Endothelial cell of umbilical vein (primary cell): ENCODE measurements at regions not wholly inside any gene's neighbourhood (a gene's known extent, or its start where the extent isn't known, plus 50 kb on each side); places are given as distances from the start of the nearest gene placed in this dataset.

Source experiments
- BruUV-seq: library from RNA; stranded (reverse); fragments of 400-500 nt; replicated peaks from 2 replicates; lab custom pipeline; 2021; lab: Mats Ljungman, UMichigan
- CTCF ChIA-PET: fragments of 300-600, 350-600 bp; sonication (Branson Sonifier 250); formaldehyde crosslinking; loops from one replicate; lab custom pipeline; 2021; ENCODE audit warnings: antibody characterized with exemption, inconsistent platforms; lab: Charles Lee
- POLR2A ChIA-PET: fragments of 300-600, 350-600 bp; sonication (Branson Sonifier 250); formaldehyde crosslinking; loops from one replicate; lab custom pipeline; 2021; ENCODE audit warnings: antibody characterized with exemption, inconsistent platforms; lab: Charles Lee
- DNase-seq: peaks from one replicate; pipeline ENCODE4 v3.0.0-alpha.2; 2011; ENCODE audit warnings: low read depth, low spot score
- FAIRE-seq: peaks from 2 replicates; lab custom pipeline; 2011; peaks lifted over from hg19 to GRCh38; lab: Jason Lieb, UNC
- H2AFZ ChIP-seq: 2 replicates; pipeline ENCODE4 v1.6.0; 2012; ENCODE audit warnings: low read depth, low read length, control low read depth, inconsistent platforms
- H3K27ac ChIP-seq: 2 replicates; pipeline ENCODE4 v1.5.1; 2011; ENCODE audit warnings: low read depth, mild to moderate bottlenecking, control low read depth, low read length, moderate library complexity; ENCODE audit not compliant: insufficient read depth
- H3K27me3 ChIP-seq, 2 experiments: 2 replicates each; pipeline versions ENCODE4 v1.6.0 to v1.6.1; 2011; ENCODE audit warnings: low read length in 2 of 2, mixed read lengths in 1 of 2; ENCODE audit not compliant: control insufficient read depth in 2 of 2, insufficient read depth in 2 of 2
- H3K36me3 ChIP-seq, 2 experiments: 2 replicates in 1 of 2; 3 replicates in 1 of 2; pipeline ENCODE4 v1.5.1; 2011; ENCODE audit warnings: low read length in 2 of 2, mild to moderate bottlenecking in 1 of 2, moderate library complexity in 1 of 2; ENCODE audit not compliant: control insufficient read depth in 2 of 2, insufficient read depth in 2 of 2; ENCODE audit errors: extremely low read depth in 1 of 2
- H3K4me1 ChIP-seq: 3 replicates; pipeline ENCODE4 v1.5.1; 2011; ENCODE audit warnings: mild to moderate bottlenecking, low read length; ENCODE audit not compliant: control insufficient read depth, insufficient read depth; ENCODE audit errors: extremely low read depth
- H3K4me2 ChIP-seq: 2 replicates; pipeline ENCODE4 v1.6.1; 2011; ENCODE audit warnings: low read length, control low read depth, mixed read lengths; ENCODE audit not compliant: insufficient read depth
- H3K4me3 ChIP-seq, 3 experiments: fragments of 200-600 bp in 1 of 3; sonication (generic), shearing (Covaris generic) in 1 of 3; replicated peaks in 1 of 3; 2 replicates each; pipeline ENCODE4 v1.5.1; 2011 to 2016; ENCODE audit warnings: control low read depth in 3 of 3, low read length in 3 of 3, mild to moderate bottlenecking in 2 of 3, inconsistent platforms in 1 of 3, low read depth in 1 of 3, moderate library complexity in 1 of 3; ENCODE audit not compliant: insufficient read depth in 1 of 3
- H3K79me2 ChIP-seq: 2 replicates; pipeline ENCODE4 v1.6.0; 2012; ENCODE audit warnings: low read length, inconsistent platforms; ENCODE audit not compliant: control insufficient read depth, insufficient read depth
- H3K9ac ChIP-seq: replicated peaks from 2 replicates; pipeline ENCODE3; 2011; ENCODE audit warnings: low read length, control low read depth; ENCODE audit not compliant: insufficient read depth; ENCODE audit errors: extremely low read depth
- H3K9me1 ChIP-seq: replicated peaks from 3 replicates; pipeline ENCODE4 v1.6.0; 2011; ENCODE audit warnings: mild to moderate bottlenecking, low read length; ENCODE audit not compliant: control insufficient read depth, insufficient read depth; ENCODE audit errors: extremely low read depth
- H3K9me3 ChIP-seq: replicated peaks from 2 replicates; pipeline ENCODE4 v1.5.1; 2012; ENCODE audit warnings: low read length, inconsistent platforms; ENCODE audit not compliant: control insufficient read depth, insufficient read depth
- H4K20me1 ChIP-seq: replicated peaks from 2 replicates; pipeline ENCODE3; 2011; ENCODE audit warnings: mild to moderate bottlenecking, low read length; ENCODE audit not compliant: control insufficient read depth, insufficient read depth; ENCODE audit errors: extremely low read depth
- CTCF ChIP-seq, 2 donors: IDR thresholded peaks; 1 replicate in 1 of 2; 2 replicates in 1 of 2; pipeline ENCODE4 v1.5.1; 2011; ENCODE audit warnings: low read length in 2 of 2, mild to moderate bottlenecking in 2 of 2, moderate library complexity in 2 of 2, control low read depth in 1 of 2, inconsistent platforms in 1 of 2, low read depth in 1 of 2; ENCODE audit not compliant: insufficient read depth in 1 of 2; ENCODE audit errors: extremely low read depth in 1 of 2
- EZH2 ChIP-seq: IDR thresholded peaks from 2 replicates; pipeline ENCODE4 v1.6.1; 2012; ENCODE audit warnings: borderline replicate concordance, low read depth, mild to moderate bottlenecking, moderate library complexity, low read length, inconsistent platforms; ENCODE audit not compliant: severe bottlenecking
- FOS ChIP-seq: IDR thresholded peaks from 2 replicates; pipeline ENCODE4 v1.6.1; 2011; ENCODE audit warnings: mild to moderate bottlenecking, low read length, moderate library complexity, borderline replicate concordance; ENCODE audit not compliant: insufficient read depth
- GATA2 ChIP-seq: IDR thresholded peaks from 2 replicates; pipeline ENCODE4 v1.7.0; 2011; ENCODE audit warnings: low read depth, mild to moderate bottlenecking, moderate library complexity, mixed read lengths, low read length; ENCODE audit not compliant: insufficient read length, insufficient read depth
- JUN ChIP-seq: IDR thresholded peaks from 2 replicates; pipeline ENCODE4 v1.6.1; 2011; ENCODE audit warnings: borderline replicate concordance, low read depth; ENCODE audit not compliant: insufficient read length, insufficient read depth
- MAX ChIP-seq: IDR thresholded peaks from 2 replicates; pipeline ENCODE4 v1.6.1; 2011; ENCODE audit not compliant: insufficient read depth, insufficient read length
- MYC ChIP-seq: IDR thresholded peaks from one replicate; pipeline ENCODE4 v1.6.1; 2011; ENCODE audit warnings: mild to moderate bottlenecking, low read depth, low read length
- POLR2A ChIP-seq: IDR thresholded peaks from 2 replicates; pipeline ENCODE4 v1.6.1; 2012; ENCODE audit warnings: low read depth, mild to moderate bottlenecking, control low read depth, low read length
- POLR2AphosphoS5 ChIP-seq: IDR thresholded peaks from 2 replicates; pipeline ENCODE4 v1.6.1; 2012; ENCODE audit warnings: low read depth, mild to moderate bottlenecking, control low read depth, low read length, moderate library complexity; ENCODE audit not compliant: insufficient read depth
- dilution Hi-C: fragments of 300-500 bp; cut with MboI; formaldehyde crosslinking; loops from one replicate; pipeline ENCODE4 v1.15.0; 2019; ENCODE audit warnings: low sequenced_read_pairs; ENCODE audit not compliant: extremely low pct_ligation_motif_present
- intact Hi-C: fragments of 100-400 bp; cut with micrococcal nuclease; formaldehyde crosslinking; loops from one replicate; pipeline ENCODE4 v1.10.0; 2022

GRCh38 chr2:208620487-208620978 lies 213.9 kb downstream of the PTH2R start:
- Histone ChIP-seq H3K4me2 (no peak overlapping the region), H3K9me3 (peaks cover 2% of the 10 kb centered on the region), H3K9me1 (no peaks in the 10 kb centered on the region), H2AFZ (no peak overlapping the region), H3K4me1 (no peaks in the 10 kb centered on the region), H3K36me3 (no peaks in the 10 kb centered on the region), H3K79me2 (no peaks in the 10 kb centered on the region), H4K20me1 (no peaks in the 10 kb centered on the region), H3K27ac (no peak overlapping the region), H3K27me3 (no peaks in the 10 kb centered on the region), H3K9ac (no peak overlapping the region), H3K4me3 (no peak overlapping the region)
- intact Hi-C loops: no loop called here
- POLR2A ChIA-PET: no interaction called here
- CTCF ChIA-PET: no interaction called here
- FAIRE-seq (no peak), DNase-seq (no peak)
- BruUV-seq: no TSS peak
- TF ChIP-seq MAX (no peak), POLR2A (no peak), JUN (no peak), EZH2 (no peak), MYC (no peak)
- dilution Hi-C loops: no loop called here

DNA sequence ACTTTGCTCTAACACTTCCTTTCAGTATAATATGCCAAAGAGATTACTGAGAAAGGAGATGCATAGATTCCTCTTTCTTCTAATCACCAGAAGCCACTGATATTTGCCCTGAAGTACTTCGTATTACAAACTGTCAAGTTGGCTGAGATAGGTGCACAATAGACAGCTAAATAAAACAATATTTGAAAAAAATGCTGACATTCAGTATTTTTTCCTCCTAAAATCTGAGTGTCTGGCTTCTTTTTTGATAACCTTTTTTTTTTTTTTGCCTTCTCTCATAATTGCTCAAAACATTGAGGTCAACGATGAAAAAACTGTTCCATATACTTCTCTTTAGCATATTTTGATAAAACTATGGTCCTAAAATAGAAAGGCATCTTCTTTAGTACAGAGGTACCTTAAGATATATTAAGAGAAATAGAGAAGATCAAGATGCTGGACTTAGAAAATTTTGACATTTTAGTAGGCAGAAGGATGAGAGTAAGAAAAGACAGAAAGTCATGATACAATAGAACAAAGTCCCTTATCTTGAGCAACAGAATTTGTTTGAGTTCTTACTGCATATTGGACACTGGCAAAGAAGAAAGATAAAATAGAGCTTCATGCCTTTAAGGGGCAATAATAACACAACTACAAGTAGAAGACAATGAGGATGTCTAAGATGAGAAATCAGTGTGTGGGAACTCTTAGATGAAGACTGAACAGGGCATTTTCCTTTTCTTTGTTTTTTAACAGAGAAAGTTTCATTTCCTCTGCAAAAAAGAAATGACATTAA lies 220.7 kb downstream of the PTH2R start:
- Histone ChIP-seq H3K4me3 (no peak overlapping the region), H3K27ac (no peak overlapping the region), H4K20me1 (no peaks in the 10 kb centered on the region), H3K9me1 (no peaks in the 10 kb centered on the region), H3K27me3 (no peaks in the 10 kb centered on the region), H3K36me3 (no peaks in the 10 kb centered on the region), H3K4me1 (no peaks in the 10 kb centered on the region), H3K9me3 (no peaks in the 10 kb centered on the region), H3K79me2 (no peaks in the 10 kb centered on the region), H3K9ac (no peak overlapping the region), H2AFZ (no peak overlapping the region), H3K4me2 (no peak overlapping the region)
- POLR2A ChIA-PET: no interaction called here
- TF ChIP-seq FOS: no peak
- TF ChIP-seq MAX: no peak
- TF ChIP-seq MYC: no peak
- no peak for TF ChIP-seq POLR2A
- no peak for TF ChIP-seq CTCF (IDR thresholded peaks at IDR 0.05; ENCODE audit: extremely low read depth in 1 of 2, insufficient read depth in 1 of 2, low read depth in 1 of 2, low read length in 2 of 2)
- TF ChIP-seq GATA2: no peak
- TF ChIP-seq EZH2: no peak
- no peak for TF ChIP-seq POLR2AphosphoS5
- TF ChIP-seq JUN: no peak
- BruUV-seq: no TSS peak
- DNase-seq (no peak), FAIRE-seq (no peak)
- dilution Hi-C loops: no loop called here
- intact Hi-C loops: no loop called here
- CTCF ChIA-PET: no interaction called here
